Endothelial cell of umbilical vein (primary cell): ENCODE measurements at regions not wholly inside any gene's neighbourhood (a gene's known extent, or its start where the extent isn't known, plus 50 kb on each side); places are given as distances from the start of the nearest gene placed in this dataset.

Experiments
- BruUV-seq: library from RNA; stranded (reverse); fragments of 400-500 nt; replicated peaks from 2 replicates; lab custom pipeline; 2021; lab: Mats Ljungman, UMichigan
- CTCF ChIA-PET: fragments of 300-600, 350-600 bp; sonication (Branson Sonifier 250); formaldehyde crosslinking; loops from one replicate; lab custom pipeline; 2021; ENCODE audit warnings: antibody characterized with exemption, inconsistent platforms; lab: Charles Lee
- POLR2A ChIA-PET: fragments of 300-600, 350-600 bp; sonication (Branson Sonifier 250); formaldehyde crosslinking; loops from one replicate; lab custom pipeline; 2021; ENCODE audit warnings: antibody characterized with exemption, inconsistent platforms; lab: Charles Lee
- DNase-seq: peaks from one replicate; pipeline ENCODE4 v3.0.0-alpha.2; 2011; ENCODE audit warnings: low read depth, low spot score
- FAIRE-seq: peaks from 2 replicates; lab custom pipeline; 2011; peaks lifted over from hg19 to GRCh38; lab: Jason Lieb, UNC
- H2AFZ ChIP-seq: 2 replicates; pipeline ENCODE4 v1.6.0; 2012; ENCODE audit warnings: low read depth, low read length, control low read depth, inconsistent platforms
- H3K27ac ChIP-seq: 2 replicates; pipeline ENCODE4 v1.5.1; 2011; ENCODE audit warnings: low read depth, mild to moderate bottlenecking, control low read depth, low read length, moderate library complexity; ENCODE audit not compliant: insufficient read depth
- H3K27me3 ChIP-seq, 2 experiments: 2 replicates each; pipeline versions ENCODE4 v1.6.0 to v1.6.1; 2011; ENCODE audit warnings: low read length in 2 of 2, mixed read lengths in 1 of 2; ENCODE audit not compliant: control insufficient read depth in 2 of 2, insufficient read depth in 2 of 2
- H3K36me3 ChIP-seq, 2 experiments: 2 replicates in 1 of 2; 3 replicates in 1 of 2; pipeline ENCODE4 v1.5.1; 2011; ENCODE audit warnings: low read length in 2 of 2, mild to moderate bottlenecking in 1 of 2, moderate library complexity in 1 of 2; ENCODE audit not compliant: control insufficient read depth in 2 of 2, insufficient read depth in 2 of 2; ENCODE audit errors: extremely low read depth in 1 of 2
- H3K4me1 ChIP-seq: 3 replicates; pipeline ENCODE4 v1.5.1; 2011; ENCODE audit warnings: mild to moderate bottlenecking, low read length; ENCODE audit not compliant: control insufficient read depth, insufficient read depth; ENCODE audit errors: extremely low read depth
- H3K4me2 ChIP-seq: 2 replicates; pipeline ENCODE4 v1.6.1; 2011; ENCODE audit warnings: low read length, control low read depth, mixed read lengths; ENCODE audit not compliant: insufficient read depth
- H3K4me3 ChIP-seq, 3 experiments: fragments of 200-600 bp in 1 of 3; sonication (generic), shearing (Covaris generic) in 1 of 3; replicated peaks in 1 of 3; 2 replicates each; pipeline ENCODE4 v1.5.1; 2011 to 2016; ENCODE audit warnings: control low read depth in 3 of 3, low read length in 3 of 3, mild to moderate bottlenecking in 2 of 3, inconsistent platforms in 1 of 3, low read depth in 1 of 3, moderate library complexity in 1 of 3; ENCODE audit not compliant: insufficient read depth in 1 of 3
- H3K79me2 ChIP-seq: 2 replicates; pipeline ENCODE4 v1.6.0; 2012; ENCODE audit warnings: low read length, inconsistent platforms; ENCODE audit not compliant: control insufficient read depth, insufficient read depth
- H3K9ac ChIP-seq: replicated peaks from 2 replicates; pipeline ENCODE3; 2011; ENCODE audit warnings: low read length, control low read depth; ENCODE audit not compliant: insufficient read depth; ENCODE audit errors: extremely low read depth
- H3K9me1 ChIP-seq: replicated peaks from 3 replicates; pipeline ENCODE4 v1.6.0; 2011; ENCODE audit warnings: mild to moderate bottlenecking, low read length; ENCODE audit not compliant: control insufficient read depth, insufficient read depth; ENCODE audit errors: extremely low read depth
- H3K9me3 ChIP-seq: replicated peaks from 2 replicates; pipeline ENCODE4 v1.5.1; 2012; ENCODE audit warnings: low read length, inconsistent platforms; ENCODE audit not compliant: control insufficient read depth, insufficient read depth
- H4K20me1 ChIP-seq: replicated peaks from 2 replicates; pipeline ENCODE3; 2011; ENCODE audit warnings: mild to moderate bottlenecking, low read length; ENCODE audit not compliant: control insufficient read depth, insufficient read depth; ENCODE audit errors: extremely low read depth
- EZH2 ChIP-seq: IDR thresholded peaks from 2 replicates; pipeline ENCODE4 v1.6.1; 2012; ENCODE audit warnings: borderline replicate concordance, low read depth, mild to moderate bottlenecking, moderate library complexity, low read length, inconsistent platforms; ENCODE audit not compliant: severe bottlenecking
- FOS ChIP-seq: IDR thresholded peaks from 2 replicates; pipeline ENCODE4 v1.6.1; 2011; ENCODE audit warnings: mild to moderate bottlenecking, low read length, moderate library complexity, borderline replicate concordance; ENCODE audit not compliant: insufficient read depth
- GATA2 ChIP-seq: IDR thresholded peaks from 2 replicates; pipeline ENCODE4 v1.7.0; 2011; ENCODE audit warnings: low read depth, mild to moderate bottlenecking, moderate library complexity, mixed read lengths, low read length; ENCODE audit not compliant: insufficient read length, insufficient read depth
- JUN ChIP-seq: IDR thresholded peaks from 2 replicates; pipeline ENCODE4 v1.6.1; 2011; ENCODE audit warnings: borderline replicate concordance, low read depth; ENCODE audit not compliant: insufficient read length, insufficient read depth
- MYC ChIP-seq: IDR thresholded peaks from one replicate; pipeline ENCODE4 v1.6.1; 2011; ENCODE audit warnings: mild to moderate bottlenecking, low read depth, low read length
- POLR2A ChIP-seq: IDR thresholded peaks from 2 replicates; pipeline ENCODE4 v1.6.1; 2012; ENCODE audit warnings: low read depth, mild to moderate bottlenecking, control low read depth, low read length
- POLR2AphosphoS5 ChIP-seq: IDR thresholded peaks from 2 replicates; pipeline ENCODE4 v1.6.1; 2012; ENCODE audit warnings: low read depth, mild to moderate bottlenecking, control low read depth, low read length, moderate library complexity; ENCODE audit not compliant: insufficient read depth
- dilution Hi-C: fragments of 300-500 bp; cut with MboI; formaldehyde crosslinking; loops from one replicate; pipeline ENCODE4 v1.15.0; 2019; ENCODE audit warnings: low sequenced_read_pairs; ENCODE audit not compliant: extremely low pct_ligation_motif_present
- intact Hi-C: fragments of 100-400 bp; cut with micrococcal nuclease; formaldehyde crosslinking; loops from one replicate; pipeline ENCODE4 v1.10.0; 2022
- TF ChIP-seq, protein P1 (sequence below): IDR thresholded peaks from 2 replicates; pipeline ENCODE4 v1.6.1; 2011; ENCODE audit not compliant: insufficient read depth, insufficient read length
- TF ChIP-seq, protein P2 (sequence below), 2 donors: IDR thresholded peaks; 1 replicate in 1 of 2; 2 replicates in 1 of 2; pipeline ENCODE4 v1.5.1; 2011; ENCODE audit warnings: low read length in 2 of 2, mild to moderate bottlenecking in 2 of 2, moderate library complexity in 2 of 2, control low read depth in 1 of 2, inconsistent platforms in 1 of 2, low read depth in 1 of 2; ENCODE audit not compliant: insufficient read depth in 1 of 2; ENCODE audit errors: extremely low read depth in 1 of 2

DNA sequence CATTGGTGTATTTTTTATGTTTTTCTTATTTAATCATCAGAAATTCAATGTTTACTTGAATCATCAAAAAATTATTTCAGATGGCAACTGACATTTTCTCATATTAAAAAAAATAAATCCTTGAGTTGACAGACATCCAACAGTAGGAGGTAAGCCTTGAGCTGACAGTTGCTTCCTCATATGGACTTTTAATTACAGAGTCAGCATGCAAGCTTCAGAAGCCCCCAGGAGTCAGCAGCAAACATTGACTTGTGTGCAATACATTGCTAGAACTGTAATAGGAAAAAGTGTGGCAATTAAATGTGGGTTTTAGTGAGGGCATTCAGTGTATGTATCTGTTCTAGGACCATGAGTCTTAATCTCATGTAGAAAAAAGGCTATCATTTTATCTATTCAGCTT is 62.4 kb upstream of the TAS2R16 start:
- dilution Hi-C loops: no loop called here
- Histone ChIP-seq H3K36me3 (no peaks in the 10 kb centered on the region), H3K4me1 (no peaks in the 10 kb centered on the region), H3K27me3 (no peaks in the 10 kb centered on the region), H4K20me1 (no peaks in the 10 kb centered on the region), H3K9me3 (no peaks in the 10 kb centered on the region), H3K27ac (no peak overlapping the region), H3K9me1 (no peaks in the 10 kb centered on the region), H3K9ac (no peak overlapping the region), H3K79me2 (no peaks in the 10 kb centered on the region), H3K4me3 (no peak overlapping the region), H2AFZ (no peak overlapping the region), H3K4me2 (no peak overlapping the region)
- no peak for DNase-seq
- CTCF ChIA-PET: no interaction called here
- intact Hi-C loops: loop anchor here (10.0 kb wide), 1 partner anchor 503 kb away; no protein-coding TSS in a partner anchor
- TF ChIP-seq EZH2 (no peak), MYC (no peak), POLR2A (no peak), JUN (no peak), POLR2AphosphoS5 (no peak), FOS (no peak), GATA2 (no peak)
- TF ChIP-seq, protein P1, sequence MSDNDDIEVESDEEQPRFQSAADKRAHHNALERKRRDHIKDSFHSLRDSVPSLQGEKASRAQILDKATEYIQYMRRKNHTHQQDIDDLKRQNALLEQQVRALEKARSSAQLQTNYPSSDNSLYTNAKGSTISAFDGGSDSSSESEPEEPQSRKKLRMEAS: no peak
- TF ChIP-seq, protein P2, sequence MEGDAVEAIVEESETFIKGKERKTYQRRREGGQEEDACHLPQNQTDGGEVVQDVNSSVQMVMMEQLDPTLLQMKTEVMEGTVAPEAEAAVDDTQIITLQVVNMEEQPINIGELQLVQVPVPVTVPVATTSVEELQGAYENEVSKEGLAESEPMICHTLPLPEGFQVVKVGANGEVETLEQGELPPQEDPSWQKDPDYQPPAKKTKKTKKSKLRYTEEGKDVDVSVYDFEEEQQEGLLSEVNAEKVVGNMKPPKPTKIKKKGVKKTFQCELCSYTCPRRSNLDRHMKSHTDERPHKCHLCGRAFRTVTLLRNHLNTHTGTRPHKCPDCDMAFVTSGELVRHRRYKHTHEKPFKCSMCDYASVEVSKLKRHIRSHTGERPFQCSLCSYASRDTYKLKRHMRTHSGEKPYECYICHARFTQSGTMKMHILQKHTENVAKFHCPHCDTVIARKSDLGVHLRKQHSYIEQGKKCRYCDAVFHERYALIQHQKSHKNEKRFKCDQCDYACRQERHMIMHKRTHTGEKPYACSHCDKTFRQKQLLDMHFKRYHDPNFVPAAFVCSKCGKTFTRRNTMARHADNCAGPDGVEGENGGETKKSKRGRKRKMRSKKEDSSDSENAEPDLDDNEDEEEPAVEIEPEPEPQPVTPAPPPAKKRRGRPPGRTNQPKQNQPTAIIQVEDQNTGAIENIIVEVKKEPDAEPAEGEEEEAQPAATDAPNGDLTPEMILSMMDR (IDR thresholded peaks at IDR 0.05; ENCODE audit: extremely low read depth in 1 of 2, insufficient read depth in 1 of 2, low read depth in 1 of 2, low read length in 2 of 2): no peak
- BruUV-seq: no TSS peak
- FAIRE-seq: no peak
- POLR2A ChIA-PET: no interaction called here
